ENCODE measurements at regions not wholly inside any gene's neighbourhood (a gene's known extent, or its start where the extent isn't known, plus 50 kb on each side); places are given as distances from the start of the nearest gene placed in this dataset.

DNA sequence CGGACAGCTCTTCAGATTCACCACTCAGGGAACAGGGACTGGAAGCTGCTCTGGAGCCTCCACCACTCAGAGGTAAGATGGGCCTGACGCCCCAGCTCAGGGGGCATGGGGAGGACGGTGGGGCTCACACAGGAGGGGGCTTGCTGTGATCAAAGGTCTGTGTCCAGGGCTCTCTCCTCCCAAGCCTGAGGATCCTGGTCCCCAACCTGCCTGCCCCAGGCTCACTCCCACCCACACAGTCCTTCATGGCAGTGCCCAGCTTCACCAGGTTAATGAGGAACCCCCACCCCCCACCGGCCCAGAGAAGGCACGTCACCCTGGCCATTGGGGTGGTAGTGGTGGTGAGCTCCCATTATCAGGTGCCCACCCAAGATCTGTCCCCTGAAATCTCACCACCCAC is 926.7 kb upstream of the ZNF722 start:
- DNase-seq (ENCODE audit: extremely low read depth, insufficient read length), result no peak
- no peak overlapping the region for H3K4me3 ChIP-seq (replicated peaks; ENCODE audit: low read depth, low read length)
- no peaks in the 10 kb centered on the region for H3K27me3 ChIP-seq (replicated peaks; ENCODE audit: control insufficient read depth, insufficient read depth, low read length)
- TF ChIP-seq, protein P1, sequence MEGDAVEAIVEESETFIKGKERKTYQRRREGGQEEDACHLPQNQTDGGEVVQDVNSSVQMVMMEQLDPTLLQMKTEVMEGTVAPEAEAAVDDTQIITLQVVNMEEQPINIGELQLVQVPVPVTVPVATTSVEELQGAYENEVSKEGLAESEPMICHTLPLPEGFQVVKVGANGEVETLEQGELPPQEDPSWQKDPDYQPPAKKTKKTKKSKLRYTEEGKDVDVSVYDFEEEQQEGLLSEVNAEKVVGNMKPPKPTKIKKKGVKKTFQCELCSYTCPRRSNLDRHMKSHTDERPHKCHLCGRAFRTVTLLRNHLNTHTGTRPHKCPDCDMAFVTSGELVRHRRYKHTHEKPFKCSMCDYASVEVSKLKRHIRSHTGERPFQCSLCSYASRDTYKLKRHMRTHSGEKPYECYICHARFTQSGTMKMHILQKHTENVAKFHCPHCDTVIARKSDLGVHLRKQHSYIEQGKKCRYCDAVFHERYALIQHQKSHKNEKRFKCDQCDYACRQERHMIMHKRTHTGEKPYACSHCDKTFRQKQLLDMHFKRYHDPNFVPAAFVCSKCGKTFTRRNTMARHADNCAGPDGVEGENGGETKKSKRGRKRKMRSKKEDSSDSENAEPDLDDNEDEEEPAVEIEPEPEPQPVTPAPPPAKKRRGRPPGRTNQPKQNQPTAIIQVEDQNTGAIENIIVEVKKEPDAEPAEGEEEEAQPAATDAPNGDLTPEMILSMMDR (IDR thresholded peaks at IDR 0.05; ENCODE audit: insufficient read depth, low read length, poor library complexity, severe bottlenecking), result no peak
- H3K36me3 ChIP-seq (ENCODE audit: control insufficient read depth, insufficient read depth, low read length), result no peaks in the 10 kb centered on the region

DNA sequence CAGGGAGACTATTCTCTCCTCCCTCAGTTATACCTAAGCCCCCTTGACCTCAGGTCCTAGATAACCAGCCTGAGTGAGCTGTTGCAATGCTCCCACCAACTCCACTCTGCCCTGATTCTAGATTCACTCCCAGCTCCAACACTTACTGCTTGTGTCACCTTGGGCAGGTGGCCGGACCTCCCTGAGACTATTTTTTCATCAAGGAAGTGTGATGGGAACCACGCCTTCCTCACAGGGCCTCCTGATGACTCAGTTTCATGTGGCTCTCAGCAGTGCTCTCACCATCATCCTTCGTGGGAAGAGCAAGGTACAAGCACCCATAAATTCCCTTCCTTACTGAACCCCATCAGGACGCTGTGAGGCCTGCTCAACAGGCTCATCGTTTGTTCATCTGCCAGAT is 925.8 kb upstream of the ZNF722 start:
- Histone ChIP-seq H3K27me3 (replicated peaks; ENCODE audit: control insufficient read depth, insufficient read depth, low read length) (no peaks in the 10 kb centered on the region), H3K36me3 (ENCODE audit: control insufficient read depth, insufficient read depth, low read length) (no peaks in the 10 kb centered on the region), H3K4me3 (replicated peaks; ENCODE audit: low read depth, low read length) (no peak overlapping the region)
- TF ChIP-seq, protein P1 (IDR thresholded peaks at IDR 0.05; ENCODE audit: insufficient read depth, low read length, poor library complexity, severe bottlenecking), result no peak
- no peak for DNase-seq (ENCODE audit: extremely low read depth, insufficient read length)

DNA sequence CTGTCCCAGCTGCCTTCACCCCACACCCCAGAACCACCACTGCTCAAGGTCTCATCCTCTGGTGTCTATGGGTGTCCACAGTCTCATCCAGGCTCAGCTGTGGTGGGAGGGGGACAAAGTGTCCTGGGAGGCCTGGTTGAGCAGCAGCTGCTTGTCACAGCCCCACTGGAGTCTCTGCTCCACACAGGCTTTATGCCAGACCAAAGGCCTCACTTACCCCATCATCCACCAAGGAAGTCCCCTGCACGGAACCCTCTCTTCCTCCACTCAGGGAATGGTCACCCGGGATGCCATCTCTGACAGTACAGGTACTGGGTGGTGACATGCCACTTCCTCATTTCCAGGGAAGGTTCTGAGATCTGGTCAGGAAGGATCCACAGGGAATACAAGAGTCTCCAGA is 925.4 kb upstream of the ZNF722 start:
- no peak for DNase-seq (ENCODE audit: extremely low read depth, insufficient read length)
- H3K4me3 ChIP-seq (replicated peaks; ENCODE audit: low read depth, low read length), result no peak overlapping the region
- H3K27me3 ChIP-seq (replicated peaks; ENCODE audit: control insufficient read depth, insufficient read depth, low read length), result no peaks in the 10 kb centered on the region
- H3K36me3 ChIP-seq (ENCODE audit: control insufficient read depth, insufficient read depth, low read length), result no peaks in the 10 kb centered on the region
- TF ChIP-seq, protein P1 (IDR thresholded peaks at IDR 0.05; ENCODE audit: insufficient read depth, low read length, poor library complexity, severe bottlenecking), result no peak

DNA sequence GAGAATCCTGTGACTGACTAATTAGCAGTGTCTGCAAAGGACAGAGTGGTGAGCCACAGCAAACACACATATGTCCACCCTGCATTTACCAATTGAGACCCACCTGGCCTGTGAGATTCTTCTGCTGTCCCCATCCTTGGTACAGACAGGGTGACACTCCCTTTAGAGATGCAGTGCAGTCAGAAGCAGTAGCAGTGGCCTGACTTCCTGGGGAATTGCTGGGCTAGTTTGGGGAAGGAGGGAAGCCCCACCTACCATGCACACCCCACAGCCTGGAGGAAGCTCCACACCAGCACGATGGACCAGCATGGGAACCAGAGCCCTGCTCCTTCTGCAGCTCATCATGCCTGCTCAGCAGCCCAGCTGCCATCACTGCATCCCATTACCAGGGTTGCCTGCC is 924.9 kb upstream of the ZNF722 start:
- Histone ChIP-seq H3K4me3 (replicated peaks; ENCODE audit: low read depth, low read length) (no peak overlapping the region), H3K27me3 (replicated peaks; ENCODE audit: control insufficient read depth, insufficient read depth, low read length) (no peaks in the 10 kb centered on the region), H3K36me3 (ENCODE audit: control insufficient read depth, insufficient read depth, low read length) (no peaks in the 10 kb centered on the region)
- no peak for DNase-seq (ENCODE audit: extremely low read depth, insufficient read length)
- TF ChIP-seq, protein P1 (IDR thresholded peaks at IDR 0.05; ENCODE audit: insufficient read depth, low read length, poor library complexity, severe bottlenecking), result no peak

DNA sequence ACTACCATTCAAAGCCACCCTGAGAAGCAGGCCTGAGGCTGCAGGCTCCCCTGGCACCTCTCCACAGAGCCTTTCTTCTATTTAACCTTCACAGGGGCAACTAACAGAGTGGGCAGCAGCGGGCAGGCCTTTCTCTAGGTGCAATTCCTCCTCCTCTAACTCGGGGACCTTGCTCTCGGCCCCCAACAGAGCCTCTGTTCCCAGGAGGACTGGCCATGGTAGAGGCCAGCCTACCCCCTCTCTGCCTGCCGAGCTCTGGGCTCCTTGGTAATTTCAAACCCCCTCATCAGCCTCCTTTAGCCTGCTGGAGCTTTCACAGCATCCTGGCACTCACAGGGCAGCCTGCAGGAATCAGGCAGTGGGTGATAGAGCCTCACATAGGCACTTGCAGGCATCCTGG is 920.8 kb upstream of the ZNF722 start:
- no peak for DNase-seq (ENCODE audit: extremely low read depth, insufficient read length)
- no peaks in the 10 kb centered on the region for H3K27me3 ChIP-seq (replicated peaks; ENCODE audit: control insufficient read depth, insufficient read depth, low read length)
- no peak overlapping the region for H3K4me3 ChIP-seq (replicated peaks; ENCODE audit: low read depth, low read length)
- H3K36me3 ChIP-seq (ENCODE audit: control insufficient read depth, insufficient read depth, low read length), result no peaks in the 10 kb centered on the region
- TF ChIP-seq, protein P1 (IDR thresholded peaks at IDR 0.05; ENCODE audit: insufficient read depth, low read length, poor library complexity, severe bottlenecking), result no peak

DNA sequence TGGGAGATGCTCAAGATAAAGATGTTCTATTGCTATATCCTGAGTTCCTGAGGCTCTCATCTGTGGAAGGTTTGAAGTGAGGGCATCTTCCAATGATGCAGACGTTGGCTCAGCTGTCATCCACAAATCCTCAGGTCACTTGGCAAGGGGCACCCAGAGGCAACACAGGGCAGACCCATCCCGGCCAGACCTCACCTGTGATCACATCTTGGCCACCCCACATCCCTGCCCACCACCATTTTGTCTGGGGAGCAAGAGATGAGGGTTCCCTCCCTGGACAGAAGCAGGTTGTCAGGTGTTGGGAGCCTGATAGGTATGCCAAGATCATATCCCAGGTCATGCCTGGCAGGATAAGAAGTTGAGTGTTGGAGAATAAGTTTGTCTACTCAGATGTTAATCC is 918.2 kb upstream of the ZNF722 start:
- TF ChIP-seq, protein P1 (IDR thresholded peaks at IDR 0.05; ENCODE audit: insufficient read depth, low read length, poor library complexity, severe bottlenecking), result no peak
- no peaks in the 10 kb centered on the region for H3K27me3 ChIP-seq (replicated peaks; ENCODE audit: control insufficient read depth, insufficient read depth, low read length)
- no peak overlapping the region for H3K4me3 ChIP-seq (replicated peaks; ENCODE audit: low read depth, low read length)
- H3K36me3 ChIP-seq (ENCODE audit: control insufficient read depth, insufficient read depth, low read length), result no peaks in the 10 kb centered on the region
- no peak for DNase-seq (ENCODE audit: extremely low read depth, insufficient read length)

Data from GM06990 (cell line).